Lower leg skin (tissue), 3 donors: ENCODE measurements at regions not wholly inside any gene's neighbourhood (a gene's known extent, or its start where the extent isn't known, plus 50 kb on each side); places are given as distances from the start of the nearest gene placed in this dataset.

Source experiments
- POLR2A ChIP-seq, 2 donors: fragments of 450-650 bp; IDR thresholded peaks; one replicate each; pipeline ENCODE4 v1.6.1; 2016 to 2017; ENCODE audit warnings: antibody characterized with exemption in 2 of 2, mild to moderate bottlenecking in 1 of 2, moderate library complexity in 1 of 2
- TF ChIP-seq, protein P1 (sequence below), 3 donors: fragments of 450-650 bp; IDR thresholded peaks; one replicate each; pipeline ENCODE4 v1.5.1; 2016; ENCODE audit warnings: antibody characterized with exemption in 3 of 3, mild to moderate bottlenecking in 3 of 3, moderate library complexity in 2 of 3

GRCh38 chr5:162638849-162639248 lies 571.3 kb downstream of the GABRG2 start:
- TF ChIP-seq, protein P1, sequence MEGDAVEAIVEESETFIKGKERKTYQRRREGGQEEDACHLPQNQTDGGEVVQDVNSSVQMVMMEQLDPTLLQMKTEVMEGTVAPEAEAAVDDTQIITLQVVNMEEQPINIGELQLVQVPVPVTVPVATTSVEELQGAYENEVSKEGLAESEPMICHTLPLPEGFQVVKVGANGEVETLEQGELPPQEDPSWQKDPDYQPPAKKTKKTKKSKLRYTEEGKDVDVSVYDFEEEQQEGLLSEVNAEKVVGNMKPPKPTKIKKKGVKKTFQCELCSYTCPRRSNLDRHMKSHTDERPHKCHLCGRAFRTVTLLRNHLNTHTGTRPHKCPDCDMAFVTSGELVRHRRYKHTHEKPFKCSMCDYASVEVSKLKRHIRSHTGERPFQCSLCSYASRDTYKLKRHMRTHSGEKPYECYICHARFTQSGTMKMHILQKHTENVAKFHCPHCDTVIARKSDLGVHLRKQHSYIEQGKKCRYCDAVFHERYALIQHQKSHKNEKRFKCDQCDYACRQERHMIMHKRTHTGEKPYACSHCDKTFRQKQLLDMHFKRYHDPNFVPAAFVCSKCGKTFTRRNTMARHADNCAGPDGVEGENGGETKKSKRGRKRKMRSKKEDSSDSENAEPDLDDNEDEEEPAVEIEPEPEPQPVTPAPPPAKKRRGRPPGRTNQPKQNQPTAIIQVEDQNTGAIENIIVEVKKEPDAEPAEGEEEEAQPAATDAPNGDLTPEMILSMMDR (IDR thresholded peaks at IDR 0.05): no peak
- no peak for TF ChIP-seq POLR2A (IDR thresholded peaks at IDR 0.05)
